HepG2 (cell line): ENCODE measurements at regions not wholly inside any gene's neighbourhood (a gene's known extent, or its start where the extent isn't known, plus 50 kb on each side); places are given as distances from the start of the nearest gene placed in this dataset.

Source experiments
- ARHGAP35 ChIP-seq: sonication (generic); formaldehyde crosslinking; IDR thresholded peaks from 2 replicates; pipeline ENCODE4 v1.9.0; 2022; ENCODE audit warnings: mild to moderate bottlenecking, inconsistent platforms, moderate library complexity, missing genetic modification reagents, borderline replicate concordance
- ARID4A ChIP-seq: sonication (generic); formaldehyde crosslinking; IDR thresholded peaks from 2 replicates; pipeline ENCODE4 v1.5.0; 2020; ENCODE audit warnings: mild to moderate bottlenecking, missing genetic modification reagents, borderline replicate concordance
- ATF4 ChIP-seq, 2 experiments: fragments of 450-650 bp in 1 of 2; sonication (generic) in 1 of 2; formaldehyde crosslinking; IDR thresholded peaks; 2 replicates each; pipeline versions ENCODE4 v1.5.0 to v1.8.0; 2020 to 2022; ENCODE audit warnings: mild to moderate bottlenecking in 1 of 2, missing genetic modification reagents in 1 of 2
- CEBPZ ChIP-seq: IDR thresholded peaks from 2 replicates; pipeline ENCODE4 v1.6.1; 2012; ENCODE audit warnings: low read length, improper control_type of control experiment
- HCFC1 ChIP-seq: fragments of 150-350 bp; IDR thresholded peaks from 2 replicates; pipeline ENCODE4 v1.6.1; 2014; ENCODE audit warnings: low read depth, low read length
- HNF4G ChIP-seq, 2 experiments: sonication (generic) in 1 of 2; formaldehyde crosslinking in 1 of 2; IDR thresholded peaks; 2 replicates each; pipeline versions ENCODE4 v1.4.0 to v1.6.1; 2011 to 2020; ENCODE audit warnings: borderline replicate concordance in 2 of 2, low read depth in 2 of 2, mild to moderate bottlenecking in 2 of 2, low read length in 1 of 2, missing genetic modification reagents in 1 of 2, moderate library complexity in 1 of 2
- HNRNPH1 ChIP-seq: fragments of 200-400 bp; formaldehyde crosslinking; optimal IDR thresholded peaks from 2 replicates; pipeline ENCODE3; 2017; ENCODE audit warnings: mild to moderate bottlenecking, low read depth, low read length
- IKZF1 ChIP-seq: fragments of 450-650 bp; IDR thresholded peaks from 2 replicates; pipeline ENCODE4 v1.7.1; 2016
- IKZF5 ChIP-seq: IDR thresholded peaks from 2 replicates; pipeline ENCODE4 v1.6.1; 2018; ENCODE audit warnings: missing genetic modification reagents, mild to moderate bottlenecking, missing compliant biosample characterization
- KDM1A ChIP-seq: IDR thresholded peaks from 2 replicates; pipeline ENCODE4 v1.6.1; 2016; ENCODE audit warnings: missing compliant biosample characterization
- MEIS1 ChIP-seq: sonication (generic); formaldehyde crosslinking; IDR thresholded peaks from 2 replicates; pipeline ENCODE4 v1.9.0; 2021; ENCODE audit warnings: mild to moderate bottlenecking, missing genetic modification reagents, moderate library complexity, borderline replicate concordance
- MLLT10 ChIP-seq: sonication (generic); formaldehyde crosslinking; IDR thresholded peaks from 2 replicates; pipeline ENCODE4 v1.4.0; 2020; ENCODE audit warnings: missing genetic modification reagents
- RBAK ChIP-seq: sonication (generic); formaldehyde crosslinking; IDR thresholded peaks from 2 replicates; pipeline ENCODE4 v1.5.1; 2020; ENCODE audit warnings: mild to moderate bottlenecking, missing genetic modification reagents
- SMARCE1 ChIP-seq: fragments of 450-650 bp; IDR thresholded peaks from 2 replicates; pipeline ENCODE4 v1.6.1; 2017; ENCODE audit warnings: borderline replicate concordance
- ZFP41 ChIP-seq: sonication (generic); formaldehyde crosslinking; IDR thresholded peaks from 2 replicates; pipeline ENCODE4 v1.4.0; 2020; ENCODE audit warnings: mild to moderate bottlenecking, missing genetic modification reagents, borderline replicate concordance
- ZMAT5 ChIP-seq: sonication (generic); formaldehyde crosslinking; IDR thresholded peaks from 2 replicates; pipeline ENCODE4 v1.5.0; 2020; ENCODE audit warnings: mild to moderate bottlenecking, low read depth, missing genetic modification reagents, borderline replicate concordance
- ZNF143 ChIP-seq: sonication (generic); formaldehyde crosslinking; IDR thresholded peaks from 2 replicates; pipeline ENCODE4 v1.4.0; 2020; ENCODE audit warnings: missing genetic modification reagents
- ZNF207 ChIP-seq: fragments of 450-650 bp; IDR thresholded peaks from 2 replicates; pipeline ENCODE4 v1.6.1; 2016; ENCODE audit warnings: antibody characterized with exemption, borderline replicate concordance
- ZNF3 ChIP-seq: IDR thresholded peaks from 2 replicates; pipeline ENCODE4 v1.7.0; 2017; ENCODE audit warnings: inconsistent platforms
- ZNF317 ChIP-seq: sonication (generic); formaldehyde crosslinking; IDR thresholded peaks from 2 replicates; pipeline ENCODE4 v1.5.0; 2020; ENCODE audit warnings: mild to moderate bottlenecking, missing genetic modification reagents
- ZNF367 ChIP-seq: sonication (generic); formaldehyde crosslinking; IDR thresholded peaks from 2 replicates; pipeline ENCODE4 v1.4.0; 2020; ENCODE audit warnings: missing genetic modification reagents, borderline replicate concordance

- TF ChIP-seq MLLT10, result no peak
- TF ChIP-seq KDM1A (CRISPR knock-in tag), result peak; percentile 98
- no peak for TF ChIP-seq ZNF317 (CRISPR knock-in tag)
- TF ChIP-seq HNF4G (IDR thresholded peaks at IDR 0.05; ENCODE audit: borderline replicate concordance, low read depth, low read length), result peak; percentile 98
- peak; percentile 86; the same call in 1 of the 2 replicates for TF ChIP-seq HNF4G (CRISPR knock-in tag; IDR thresholded peaks at IDR 0.05; ENCODE audit: borderline replicate concordance, low read depth)
- TF ChIP-seq RBAK (CRISPR knock-in tag), result no peak
- no peak for TF ChIP-seq IKZF1
- no peak for TF ChIP-seq ARHGAP35
- no peak for TF ChIP-seq MEIS1 (CRISPR knock-in tag)
- TF ChIP-seq SMARCE1, result no peak
- TF ChIP-seq HNRNPH1, result no peak
- TF ChIP-seq ATF4 (CRISPR knock-in tag; IDR thresholded peaks at IDR 0.05), result peak in 1 of 2 experiments; percentile 84; a peak in 2 of 4 replicates
- TF ChIP-seq HCFC1, result no peak
- TF ChIP-seq ZMAT5 (CRISPR knock-in tag), result no peak
- TF ChIP-seq ZNF367 (CRISPR knock-in tag), result no peak
- TF ChIP-seq ZFP41 (CRISPR knock-in tag), result no peak
- no peak for TF ChIP-seq CEBPZ
- 0 out of 2 replicates have a peak, but pooled peaks have one; percentile 37 for TF ChIP-seq IKZF5 (CRISPR knock-in tag)
- peak; percentile 60; the same call in 1 of the 2 replicates for TF ChIP-seq ARID4A (CRISPR knock-in tag)
- TF ChIP-seq ZNF207, result no peak
- TF ChIP-seq ZNF3 (CRISPR knock-in tag), result no peak
- TF ChIP-seq ZNF143 (CRISPR knock-in tag), result no peak
Measured at GRCh38 chr10:121063744-121064143, 212.6 kb downstream of the WDR11 start (continued).
